ENCODE measurements at regions not wholly inside any gene's neighbourhood (a gene's known extent, or its start where the extent isn't known, plus 50 kb on each side); places are given as distances from the start of the nearest gene placed in this dataset.

DNA sequence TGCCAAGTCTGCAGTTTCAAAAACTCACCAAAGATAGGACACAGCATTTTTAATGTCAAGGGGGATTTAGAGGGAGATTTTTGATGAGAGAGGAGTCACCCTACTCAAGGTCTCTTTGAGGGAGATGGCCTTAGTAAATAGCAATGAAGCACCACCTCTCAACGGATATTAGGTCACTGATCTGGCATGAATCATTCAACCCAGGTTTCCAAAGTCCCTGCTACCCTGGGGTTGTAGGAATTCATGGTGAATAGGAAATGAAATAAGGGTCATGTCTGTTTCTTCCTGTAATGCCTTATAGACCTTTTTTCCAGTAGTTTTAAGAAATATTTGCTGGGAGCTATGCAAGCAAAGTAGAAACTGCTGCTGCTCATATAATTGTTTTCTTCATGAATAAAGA, 2154.9 kb downstream of the LRRC4C start:
- no peak overlapping the region for H3K4me3 ChIP-seq (ENCODE audit: low read depth, low read length)
- DNase-seq (ENCODE audit: low read depth): no peak
- TF ChIP-seq, protein P1, sequence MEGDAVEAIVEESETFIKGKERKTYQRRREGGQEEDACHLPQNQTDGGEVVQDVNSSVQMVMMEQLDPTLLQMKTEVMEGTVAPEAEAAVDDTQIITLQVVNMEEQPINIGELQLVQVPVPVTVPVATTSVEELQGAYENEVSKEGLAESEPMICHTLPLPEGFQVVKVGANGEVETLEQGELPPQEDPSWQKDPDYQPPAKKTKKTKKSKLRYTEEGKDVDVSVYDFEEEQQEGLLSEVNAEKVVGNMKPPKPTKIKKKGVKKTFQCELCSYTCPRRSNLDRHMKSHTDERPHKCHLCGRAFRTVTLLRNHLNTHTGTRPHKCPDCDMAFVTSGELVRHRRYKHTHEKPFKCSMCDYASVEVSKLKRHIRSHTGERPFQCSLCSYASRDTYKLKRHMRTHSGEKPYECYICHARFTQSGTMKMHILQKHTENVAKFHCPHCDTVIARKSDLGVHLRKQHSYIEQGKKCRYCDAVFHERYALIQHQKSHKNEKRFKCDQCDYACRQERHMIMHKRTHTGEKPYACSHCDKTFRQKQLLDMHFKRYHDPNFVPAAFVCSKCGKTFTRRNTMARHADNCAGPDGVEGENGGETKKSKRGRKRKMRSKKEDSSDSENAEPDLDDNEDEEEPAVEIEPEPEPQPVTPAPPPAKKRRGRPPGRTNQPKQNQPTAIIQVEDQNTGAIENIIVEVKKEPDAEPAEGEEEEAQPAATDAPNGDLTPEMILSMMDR (conservative IDR thresholded peaks at IDR 0.05; ENCODE audit: low read depth, low read length): no peak

DNA sequence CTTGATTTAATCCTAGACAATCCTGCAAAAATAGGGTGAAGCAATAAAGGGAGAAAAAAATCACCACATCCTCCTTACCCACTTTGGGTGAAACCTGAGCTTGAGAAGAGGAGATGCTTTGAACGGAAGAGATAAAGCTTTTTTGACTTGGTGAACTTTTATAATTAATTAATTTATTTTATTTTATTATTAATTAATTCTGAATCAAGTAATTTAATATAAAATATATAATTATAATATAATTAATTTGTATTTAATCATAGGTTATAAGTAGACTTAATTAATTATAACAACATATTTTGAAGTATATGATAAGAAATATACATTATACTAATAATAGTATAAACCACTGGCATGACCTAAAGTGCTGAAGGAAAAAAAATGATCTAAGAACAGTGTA, 2164.8 kb downstream of the LRRC4C start:
- H3K4me3 ChIP-seq (ENCODE audit: low read depth, low read length): no peak overlapping the region
- TF ChIP-seq, protein P1 (conservative IDR thresholded peaks at IDR 0.05; ENCODE audit: low read depth, low read length): no peak
- DNase-seq (ENCODE audit: low read depth): no peak

DNA sequence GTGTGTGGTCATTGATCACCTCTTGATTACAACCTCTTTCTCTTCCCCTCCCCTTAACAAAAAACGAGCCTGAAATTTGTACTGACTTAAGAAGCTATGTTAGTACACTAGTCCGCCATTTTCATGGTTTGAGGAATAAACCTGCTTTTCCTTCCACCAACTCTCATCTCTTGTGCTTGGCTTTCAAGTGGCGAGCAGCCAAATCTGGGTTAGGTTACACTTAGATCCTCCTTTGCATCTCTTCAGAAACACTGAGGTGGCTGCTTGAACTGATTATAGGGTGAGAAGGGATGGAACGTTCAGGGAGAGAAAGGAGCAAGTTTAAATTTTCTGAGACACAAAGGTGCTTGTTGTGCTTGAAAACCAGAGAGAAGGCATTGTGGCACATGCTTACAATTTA, 2171.4 kb downstream of the LRRC4C start:
- TF ChIP-seq, protein P1 (conservative IDR thresholded peaks at IDR 0.05; ENCODE audit: low read depth, low read length): no peak
- DNase-seq (ENCODE audit: low read depth): no peak
- H3K4me3 ChIP-seq (ENCODE audit: low read depth, low read length): no peak overlapping the region

DNA sequence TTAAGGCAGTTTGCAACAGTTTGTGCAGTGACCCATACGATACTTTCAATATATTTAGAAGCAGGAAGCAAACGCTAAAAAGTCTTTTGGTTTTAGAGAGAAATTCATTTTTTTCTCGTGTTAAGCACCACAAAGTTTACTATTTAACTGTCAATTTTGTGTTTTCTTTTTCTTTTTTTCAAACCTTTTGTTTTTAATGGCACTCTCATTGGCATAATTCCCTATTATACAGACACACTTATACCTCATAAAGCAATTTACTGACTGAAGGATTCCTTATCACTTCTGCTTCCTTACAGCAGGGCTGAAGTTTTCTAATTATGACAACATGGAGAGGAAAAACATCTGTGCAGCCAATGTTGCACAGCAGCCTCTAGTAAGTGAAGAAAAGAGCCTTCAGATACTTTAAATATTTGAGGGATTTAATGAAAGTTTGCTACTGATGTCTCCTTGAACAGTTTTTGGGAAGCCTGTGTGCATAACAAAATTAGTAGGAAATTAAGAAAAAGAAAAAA, 2191.2 kb downstream of the LRRC4C start:
- TF ChIP-seq, protein P1 (conservative IDR thresholded peaks at IDR 0.05; ENCODE audit: low read depth, low read length): no peak
- no peak overlapping the region for H3K4me3 ChIP-seq (ENCODE audit: low read depth, low read length)
- DNase-seq (ENCODE audit: low read depth): no peak

DNA sequence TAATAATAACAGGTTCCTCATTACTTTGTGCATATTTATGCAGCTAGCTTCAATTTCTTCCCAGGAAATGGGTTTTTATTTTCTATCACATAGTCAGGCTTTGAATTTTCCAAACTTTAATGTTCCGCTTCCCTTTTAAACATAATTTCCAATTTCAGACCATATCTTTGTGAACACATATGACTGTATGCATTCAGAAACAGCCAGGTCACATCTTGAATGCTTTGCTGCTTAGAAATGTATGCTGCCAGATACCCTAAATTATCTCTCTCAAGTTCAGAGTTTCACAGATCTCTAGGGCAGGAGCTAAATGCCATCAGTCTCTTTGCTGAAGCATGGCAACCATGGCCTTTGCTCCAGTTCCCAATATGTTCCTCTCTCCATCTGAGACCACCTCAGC, 2203.8 kb downstream of the LRRC4C start:
- DNase-seq (ENCODE audit: low read depth): no peak
- H3K4me3 ChIP-seq (ENCODE audit: low read depth, low read length): no peak overlapping the region
- TF ChIP-seq, protein P1 (conservative IDR thresholded peaks at IDR 0.05; ENCODE audit: low read depth, low read length): no peak

DNA sequence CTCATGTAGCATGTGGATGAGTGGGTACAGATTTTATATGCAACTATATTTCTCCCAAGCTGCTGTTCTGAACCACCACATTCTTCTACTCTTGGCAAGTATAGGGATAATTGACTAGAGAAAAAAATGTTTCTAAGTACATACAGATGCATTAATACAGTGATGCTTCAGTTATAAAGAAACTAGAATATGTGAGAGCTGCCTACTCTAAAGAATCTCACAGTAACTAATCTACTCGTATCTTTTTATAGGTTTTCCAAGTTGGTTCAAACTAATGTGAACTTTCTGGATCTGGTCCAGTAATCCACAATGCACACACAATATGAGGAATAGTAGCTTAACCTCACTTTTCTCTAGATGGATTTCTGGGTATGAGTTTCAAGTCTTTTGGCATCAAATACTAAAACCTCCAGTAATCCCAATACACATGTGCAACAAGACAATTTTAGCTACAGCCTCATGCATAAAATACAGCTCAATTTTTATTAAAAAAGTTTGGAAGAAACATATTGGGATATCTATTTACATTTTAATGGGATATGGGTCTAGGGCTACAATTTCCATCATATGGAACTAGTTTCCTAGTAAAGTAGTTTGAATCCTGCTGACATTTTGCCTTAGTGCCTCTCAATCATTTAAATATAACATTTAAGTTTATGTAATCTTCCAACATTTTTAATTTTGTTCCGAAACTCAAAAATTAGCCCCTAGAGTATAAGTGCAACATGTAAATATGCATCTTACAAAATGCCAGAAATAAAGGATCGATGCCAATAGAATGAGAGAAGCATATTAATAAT, 2209.7 kb downstream of the LRRC4C start:
- TF ChIP-seq, protein P1 (conservative IDR thresholded peaks at IDR 0.05; ENCODE audit: low read depth, low read length): no peak
- H3K4me3 ChIP-seq (ENCODE audit: low read depth, low read length): no peak overlapping the region
- DNase-seq (ENCODE audit: low read depth): no peak
